HG02610 (cell line): ENCODE measurements at regions not wholly inside any gene's neighbourhood (a gene's known extent, or its start where the extent isn't known, plus 50 kb on each side); places are given as distances from the start of the nearest gene placed in this dataset.
"Not testable (repeated sequence)": the region's sequence is repeated elsewhere in the genome, so short reads cannot be mapped to it uniquely, and the experiment has no call there.

Experiments
- ATAC-seq: cut with Tn5 transposase; IDR thresholded peaks from one replicate; pipeline ENCODE4 v1.9.1; 2021; ENCODE audit warnings: mild to moderate bottlenecking, moderate library complexity; ENCODE audit not compliant: unreplicated experiment

DNA sequence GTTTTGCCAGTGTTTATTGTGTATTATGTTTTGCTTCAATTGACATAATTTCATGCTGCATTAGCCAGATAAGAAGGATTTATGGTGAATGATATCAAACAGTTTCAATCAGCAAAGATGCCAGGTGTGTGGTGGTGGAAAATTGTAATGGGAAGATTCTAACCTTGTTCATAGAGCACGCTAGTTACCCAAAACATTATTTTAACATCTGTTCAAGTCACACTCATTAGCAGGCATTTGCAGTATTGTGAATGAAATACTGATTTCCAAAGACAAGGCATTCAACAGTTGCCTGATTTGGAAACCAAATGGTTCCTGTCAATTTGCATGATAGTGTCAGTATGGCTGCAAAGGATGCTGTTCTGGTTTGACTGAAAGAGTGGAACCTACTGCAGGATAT is 129.7 kb downstream of the EPC1 start:
- ATAC-seq = no peak

DNA sequence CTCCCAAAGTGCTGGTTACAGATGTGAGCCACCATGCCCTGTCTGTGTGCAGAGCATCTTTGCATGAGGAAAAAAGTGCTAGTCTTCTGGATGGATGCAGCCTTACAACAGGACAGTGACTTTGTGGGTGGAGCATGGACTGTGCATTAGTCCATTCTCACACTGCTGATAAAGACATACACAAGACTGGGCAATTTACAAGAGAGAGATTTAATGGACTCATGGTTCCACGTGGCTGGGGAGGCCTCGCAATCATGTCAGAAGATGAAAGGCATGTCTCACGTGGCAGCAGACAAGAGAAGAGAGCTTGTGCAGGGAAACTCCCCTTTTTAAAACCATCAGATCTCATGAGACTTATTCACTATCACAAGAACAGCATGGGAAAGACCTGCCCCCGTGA is 133.1 kb downstream of the EPC1 start:
- ATAC-seq = not testable (repeated sequence)

DNA sequence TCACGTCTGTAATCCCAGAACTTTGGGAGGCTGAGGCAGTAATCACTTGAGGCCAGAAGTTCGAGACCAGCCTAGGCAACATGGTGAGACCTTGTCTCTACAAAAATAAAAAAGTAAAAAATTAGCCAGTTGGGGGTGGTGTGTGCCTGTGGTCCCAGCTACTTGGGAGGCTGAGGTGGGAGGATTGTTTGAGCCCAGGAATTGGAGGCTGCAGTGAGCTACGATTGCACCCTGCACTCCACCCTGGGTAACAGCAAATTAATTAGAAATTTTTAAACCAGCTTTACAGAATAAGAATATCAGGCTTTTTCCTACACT is 136.0 kb downstream of the EPC1 start:
- no peak for ATAC-seq

DNA sequence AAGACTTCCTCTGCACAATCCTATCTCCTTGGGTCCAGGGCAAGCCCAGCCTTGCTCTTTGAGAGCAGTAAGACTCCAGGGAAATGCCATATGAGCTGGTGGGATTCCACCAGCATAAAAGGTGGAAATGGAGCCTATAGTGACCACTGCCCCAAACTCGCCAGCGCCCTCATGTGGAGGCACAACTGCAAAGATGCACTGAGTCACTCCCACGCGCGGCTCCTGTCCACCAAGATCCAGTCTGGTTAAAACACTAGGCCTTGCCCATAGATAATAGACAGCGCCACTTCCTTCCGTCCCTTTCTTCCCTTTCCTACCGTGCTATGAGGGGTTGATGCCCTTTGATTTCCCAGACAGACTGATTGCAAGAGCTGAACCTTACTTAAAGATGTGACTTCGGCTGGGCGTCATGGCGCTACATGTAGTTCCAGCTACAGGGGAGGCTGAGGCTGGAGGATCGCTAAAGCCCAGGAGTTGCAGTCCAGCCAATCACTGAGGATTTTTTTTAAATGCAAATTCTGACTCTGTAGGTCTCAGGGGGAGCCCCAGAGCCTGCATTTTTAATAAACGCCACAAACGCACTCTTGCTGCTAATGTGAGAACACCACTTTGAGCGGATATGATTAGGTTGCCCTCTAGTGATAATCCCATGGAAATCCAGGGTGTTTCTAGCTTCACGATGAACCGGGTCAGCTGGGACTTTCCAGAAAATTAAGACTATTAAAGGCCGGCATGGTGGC is 136.5 kb downstream of the EPC1 start:
- ATAC-seq = no peak

- not testable (repeated sequence) for ATAC-seq
These were observed 139.0 kb downstream of the EPC1 start for GRCh38 chr10:32208005-32208404.

- peak; percentile 46 for ATAC-seq
These were observed 139.4 kb downstream of the EPC1 start for GRCh38 chr10:32207544-32207943.

GRCh38 chr10:32205670-32206069 is 141.3 kb downstream of the EPC1 start:
- no peak for ATAC-seq

DNA sequence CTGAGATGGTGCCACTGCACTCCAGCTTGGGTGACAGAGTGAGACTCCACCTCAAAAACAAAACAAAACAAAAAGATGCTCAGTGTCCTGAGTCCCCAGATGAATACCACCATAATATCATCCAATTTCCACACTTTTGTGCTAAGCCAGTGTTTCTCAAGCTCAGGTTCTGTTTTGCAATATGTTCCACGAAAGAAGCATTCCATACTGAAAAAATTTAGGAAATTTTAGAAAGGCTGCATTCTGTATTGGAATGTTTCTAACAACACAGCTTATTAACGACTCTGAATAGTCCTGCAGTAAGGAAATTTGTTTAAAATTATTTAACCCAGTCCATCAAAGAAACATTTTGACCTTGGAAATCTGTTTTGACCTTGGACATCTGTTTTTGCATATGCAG is 142.4 kb downstream of the EPC1 start:
- no peak for ATAC-seq

DNA sequence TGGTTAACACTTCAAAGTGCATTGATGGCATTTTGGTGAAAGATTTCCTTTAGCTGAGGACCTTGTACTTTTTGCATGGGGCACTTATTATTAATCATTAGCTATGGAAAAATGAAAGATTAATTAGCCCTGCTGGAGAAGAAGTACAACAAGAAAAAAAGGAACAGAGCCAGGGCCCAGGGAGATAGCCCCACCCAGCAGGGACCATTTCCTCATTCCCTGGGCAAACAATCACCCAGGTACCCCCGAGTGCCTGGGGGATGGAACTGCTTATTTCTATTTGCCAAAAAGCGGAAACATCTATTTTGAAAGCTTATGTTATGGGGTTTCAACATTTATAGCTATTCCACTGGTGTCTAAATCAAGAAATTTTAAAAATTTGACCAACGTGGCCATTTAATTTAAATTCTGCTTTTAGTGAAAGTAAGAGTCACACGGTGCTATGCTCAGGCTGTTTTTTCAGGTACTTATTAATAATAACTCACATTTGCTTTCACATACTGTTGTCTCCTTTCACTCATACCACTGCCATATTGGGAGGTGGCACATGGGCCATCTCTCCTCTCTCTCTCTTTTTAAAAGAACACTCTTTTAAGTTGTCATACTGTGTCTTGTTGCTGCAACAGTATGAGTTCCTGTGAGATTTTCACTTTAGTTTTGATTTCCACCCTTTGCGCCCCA is 143.6 kb upstream of the KIF5B start:
- no peak for ATAC-seq

DNA sequence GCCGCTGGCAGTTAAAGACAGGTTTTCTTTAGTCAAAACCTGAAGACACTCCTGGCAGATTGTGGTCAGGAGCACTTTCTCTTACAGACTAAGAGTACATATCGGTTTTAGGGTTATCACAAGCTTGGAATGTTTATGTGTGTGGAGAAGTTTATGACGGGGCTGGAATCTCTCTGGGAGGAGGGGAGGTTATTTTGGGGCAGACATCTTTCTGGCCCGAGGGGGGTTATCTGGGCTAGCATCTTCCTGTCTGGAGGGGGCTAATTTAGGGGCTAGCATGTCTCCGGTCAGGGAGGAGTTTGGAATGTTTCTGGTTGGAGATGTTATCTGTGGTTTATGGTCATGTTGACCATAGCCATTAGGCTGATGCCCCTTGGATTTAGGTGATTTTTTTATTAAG is 141.2 kb upstream of the KIF5B start:
- no peak for ATAC-seq

DNA sequence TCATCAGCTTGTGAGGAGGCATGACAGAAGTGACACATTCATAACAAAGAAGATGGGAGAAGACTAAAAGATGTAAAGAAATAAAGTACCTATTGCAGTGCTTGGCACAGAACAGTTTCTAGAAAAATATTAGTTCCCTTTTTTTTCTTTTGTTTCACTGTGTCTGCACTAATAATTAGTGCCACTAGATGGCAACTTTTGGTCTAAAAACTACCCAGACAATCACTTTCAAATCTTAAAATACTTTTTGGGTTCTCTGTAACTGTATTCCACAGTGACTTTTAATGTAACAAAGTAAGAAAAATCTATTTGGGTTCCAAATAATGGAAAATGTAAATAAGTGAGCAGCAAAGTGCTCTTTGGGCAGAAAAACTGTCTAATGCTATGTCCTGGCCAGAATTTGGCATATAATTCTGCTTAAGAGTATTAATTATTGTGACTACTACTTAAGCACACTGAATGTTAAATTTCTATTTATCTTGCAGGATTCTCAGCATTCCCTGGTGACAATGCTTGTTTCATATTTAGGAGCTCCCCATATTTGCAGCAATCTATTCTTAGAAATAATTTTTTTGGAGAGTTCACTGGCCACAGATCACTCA is 134.8 kb upstream of the KIF5B start:
- ATAC-seq = no peak

DNA sequence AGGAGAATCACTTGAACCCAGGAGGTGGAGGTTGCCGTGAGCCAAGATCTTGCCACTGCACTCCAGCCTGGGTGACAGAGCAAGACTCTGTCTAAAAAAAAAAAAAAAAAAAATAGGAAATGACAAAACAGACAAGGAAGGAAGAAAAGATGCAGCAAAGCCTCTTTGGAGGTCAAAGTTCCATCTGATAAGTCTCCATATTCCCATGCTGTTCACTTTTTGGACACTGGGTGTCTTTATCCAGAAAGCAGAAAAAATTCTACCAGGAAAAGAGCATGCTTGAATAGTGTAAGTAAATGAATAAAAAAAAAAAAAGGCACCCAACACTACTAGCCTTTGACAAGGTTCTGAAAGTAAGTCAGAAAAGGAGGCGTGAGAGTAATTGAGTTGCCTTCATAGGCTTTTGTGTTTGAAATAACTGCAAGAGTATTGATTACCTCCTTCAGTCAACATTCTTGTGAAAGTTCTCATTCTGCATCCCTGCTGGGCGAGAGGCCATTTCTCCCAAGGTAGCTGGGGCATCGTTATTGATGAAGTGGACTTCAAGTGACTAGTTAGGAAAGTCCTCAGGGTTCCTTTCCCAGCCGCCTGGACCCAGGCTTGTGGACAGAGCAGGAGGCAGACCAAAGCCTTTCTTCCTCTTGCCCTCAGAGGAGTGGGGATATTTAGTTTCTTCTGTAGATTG is 133.3 kb upstream of the KIF5B start:
- ATAC-seq = no peak

- ATAC-seq = not testable (repeated sequence)
These were observed 132.4 kb upstream of the KIF5B start for GRCh38 chr10:32188601-32189000.

DNA sequence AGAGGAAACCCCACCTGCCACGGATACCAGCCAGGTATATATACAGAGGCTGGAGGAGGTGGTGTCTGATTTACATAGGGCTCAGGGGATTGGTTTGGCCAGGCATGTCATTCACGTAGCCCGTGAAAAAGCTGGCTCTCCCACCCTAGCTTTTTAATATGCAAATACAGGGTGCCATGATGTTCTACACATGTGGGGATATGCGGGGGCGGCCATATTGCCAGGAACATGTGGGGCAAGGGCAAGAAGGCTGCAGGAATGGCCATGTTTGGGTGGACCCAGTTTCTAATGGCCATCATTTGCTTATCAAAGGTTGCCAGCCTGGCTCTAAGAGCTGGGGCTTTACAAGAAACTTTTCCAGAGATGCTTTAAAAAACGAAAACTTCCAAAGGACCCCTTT is 131.5 kb upstream of the KIF5B start:
- ATAC-seq = no peak

DNA sequence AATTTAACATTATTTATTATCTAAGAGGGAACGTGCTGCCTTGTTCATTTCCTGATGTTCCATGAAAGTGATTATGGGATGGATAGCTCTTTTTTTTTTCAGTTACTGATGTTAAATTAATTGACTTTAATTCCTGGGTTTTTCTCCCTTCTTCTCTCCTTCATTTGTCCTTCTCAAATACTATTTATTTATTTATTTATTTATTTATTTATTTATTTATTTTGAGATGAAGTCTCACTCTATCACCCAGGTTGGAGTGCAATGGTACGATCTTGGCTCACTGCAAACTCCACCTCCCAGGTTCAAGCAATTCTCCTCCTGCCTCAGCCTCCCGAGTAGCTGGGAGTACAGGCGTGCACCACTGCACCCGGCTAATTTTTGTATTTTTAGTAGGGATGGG is 127.4 kb upstream of the KIF5B start:
- ATAC-seq = not testable (repeated sequence)

DNA sequence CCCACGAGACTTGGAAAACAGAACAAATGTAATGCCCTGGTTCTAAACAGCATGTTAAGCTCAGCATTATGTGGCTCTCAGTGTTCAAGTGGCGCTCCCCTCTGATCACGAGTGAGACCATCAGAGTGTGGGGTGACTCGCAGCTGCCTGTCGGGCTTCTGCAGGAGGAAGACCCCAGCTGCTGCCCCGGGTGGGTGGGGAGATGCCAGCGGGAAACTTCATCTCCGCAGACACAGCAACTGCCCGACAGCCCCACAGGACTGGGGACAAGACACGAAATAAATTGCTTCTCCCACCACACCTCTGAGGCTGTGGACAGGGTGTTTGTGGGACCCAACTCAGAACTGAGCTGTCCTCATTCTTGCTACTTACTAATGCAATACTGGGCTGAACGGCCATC is 126.3 kb upstream of the KIF5B start:
- ATAC-seq = no peak

DNA sequence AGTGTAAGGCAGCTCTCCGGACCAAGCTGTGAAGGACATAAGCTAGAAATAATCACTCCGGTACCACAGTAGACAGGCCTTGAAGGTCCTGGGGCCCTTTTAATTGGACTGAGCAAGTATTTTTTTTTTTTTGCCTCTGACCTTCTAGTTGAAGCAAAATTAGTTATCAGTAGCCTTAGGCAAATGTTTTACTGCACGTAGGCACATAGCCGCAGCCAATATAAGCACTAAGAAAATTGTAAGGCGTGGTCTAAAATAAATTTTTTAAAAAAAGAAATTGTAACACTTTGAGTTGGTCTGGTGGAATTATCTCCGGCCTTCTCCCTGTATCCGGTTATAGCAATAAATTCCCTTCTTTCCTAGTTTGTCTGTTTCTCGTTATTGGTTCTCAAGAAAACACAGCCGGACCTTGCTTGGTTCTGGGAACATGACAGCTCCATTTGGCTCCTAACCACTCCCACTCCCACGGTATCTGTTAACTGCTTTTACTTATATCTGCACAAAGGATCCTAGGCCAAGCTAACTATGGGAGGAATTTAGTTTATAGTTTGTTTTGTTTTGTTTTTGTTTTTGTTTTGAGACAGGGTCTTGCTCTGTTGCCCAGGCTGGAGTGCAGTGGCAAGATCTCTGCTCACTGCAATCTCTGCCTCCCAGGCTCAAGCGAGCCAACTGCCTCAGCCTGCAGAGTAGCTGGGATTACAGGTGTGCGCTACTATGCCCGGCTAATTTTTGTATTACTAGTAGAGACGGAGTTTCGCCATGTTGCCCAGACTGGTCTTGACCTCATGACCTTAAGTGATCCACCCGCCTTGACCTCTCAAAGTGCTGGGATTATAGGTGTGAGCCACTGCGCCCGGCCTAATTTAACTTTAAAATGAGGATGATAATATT is 124.4 kb upstream of the KIF5B start:
- ATAC-seq = no peak

- no peak for ATAC-seq
These were observed 123.6 kb upstream of the KIF5B start for GRCh38 chr10:32179836-32180235.

- not testable (repeated sequence) for ATAC-seq
These were observed 121.4 kb upstream of the KIF5B start for GRCh38 chr10:32177594-32177993.

GRCh38 chr10:32175629-32176028 is 119.4 kb upstream of the KIF5B start:
- ATAC-seq = no peak
